ENCODE measurements at regions not wholly inside any gene's neighbourhood (a gene's known extent, or its start where the extent isn't known, plus 50 kb on each side); places are given as distances from the start of the nearest gene placed in this dataset.
"Not testable (repeated sequence)": the region's sequence is repeated elsewhere in the genome, so short reads cannot be mapped to it uniquely, and the experiment has no call there.

GRCh38 chr17:13884347-13884746 is 185.0 kb upstream of the COX10 start:
- H3K27me3 ChIP-seq = no peaks in the 10 kb centered on the region
- no peak for DNase-seq
- no peak overlapping the region for H3K4me3 ChIP-seq
- H3K27ac ChIP-seq = no peak overlapping the region
- WGBS, 2 donors = 84 to 92% methylated on average over 2 of the region's 2 CpGs
- TF ChIP-seq, protein P1, sequence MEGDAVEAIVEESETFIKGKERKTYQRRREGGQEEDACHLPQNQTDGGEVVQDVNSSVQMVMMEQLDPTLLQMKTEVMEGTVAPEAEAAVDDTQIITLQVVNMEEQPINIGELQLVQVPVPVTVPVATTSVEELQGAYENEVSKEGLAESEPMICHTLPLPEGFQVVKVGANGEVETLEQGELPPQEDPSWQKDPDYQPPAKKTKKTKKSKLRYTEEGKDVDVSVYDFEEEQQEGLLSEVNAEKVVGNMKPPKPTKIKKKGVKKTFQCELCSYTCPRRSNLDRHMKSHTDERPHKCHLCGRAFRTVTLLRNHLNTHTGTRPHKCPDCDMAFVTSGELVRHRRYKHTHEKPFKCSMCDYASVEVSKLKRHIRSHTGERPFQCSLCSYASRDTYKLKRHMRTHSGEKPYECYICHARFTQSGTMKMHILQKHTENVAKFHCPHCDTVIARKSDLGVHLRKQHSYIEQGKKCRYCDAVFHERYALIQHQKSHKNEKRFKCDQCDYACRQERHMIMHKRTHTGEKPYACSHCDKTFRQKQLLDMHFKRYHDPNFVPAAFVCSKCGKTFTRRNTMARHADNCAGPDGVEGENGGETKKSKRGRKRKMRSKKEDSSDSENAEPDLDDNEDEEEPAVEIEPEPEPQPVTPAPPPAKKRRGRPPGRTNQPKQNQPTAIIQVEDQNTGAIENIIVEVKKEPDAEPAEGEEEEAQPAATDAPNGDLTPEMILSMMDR (IDR thresholded peaks at IDR 0.05) = no peak
- H3K9me3 ChIP-seq = peaks cover 0 to 14% (median 0%) of the 10 kb centered on the region in 11 donors
- H3K36me3 ChIP-seq = no peaks in the 10 kb centered on the region
- ATAC-seq = no peak
- peaks cover 0 to 26% (median 4%) of the 10 kb centered on the region in 9 donors for H3K4me1 ChIP-seq
- intact Hi-C loops (cut with DNase I) = loop anchor here in 2 of 10 donors (10.0 kb wide), 2 partner anchors 90 to 110 kb away; no protein-coding TSS in a partner anchor

- peaks cover 0 to 26% (median 4%) of the 10 kb centered on the region in 9 donors for H3K4me1 ChIP-seq
- ATAC-seq (peak; percentile 55 to 85 (median 78)), DNase-seq (no peak)
- no peak overlapping the region for H3K4me3 ChIP-seq
- TF ChIP-seq, protein P1 (IDR thresholded peaks at IDR 0.05) = no peak
- WGBS, 2 donors = 51 to 66% methylated on average over 2 of the region's 2 CpGs
- H3K9me3 ChIP-seq = peaks cover 0 to 14% (median 0%) of the 10 kb centered on the region in 11 donors
- H3K36me3 ChIP-seq = no peaks in the 10 kb centered on the region
- intact Hi-C loops (cut with DNase I) = loop anchor here in 2 of 10 donors (10.0 kb wide), 2 partner anchors 91 to 111 kb away; no protein-coding TSS in a partner anchor
- no peaks in the 10 kb centered on the region for H3K27me3 ChIP-seq
- H3K27ac ChIP-seq = peak overlapping the region in 7 of 10 donors; percentile 27 to 71 (median 60)
Observed at GRCh38 chr17:13885550-13885949, 183.8 kb upstream of the COX10 start.

GRCh38 chr17:13885953-13886889 is 183.1 kb upstream of the COX10 start:
- TF ChIP-seq, protein P1 (IDR thresholded peaks at IDR 0.05) = no peak
- intact Hi-C loops (cut with DNase I) = loop anchor here in 2 of 10 donors (10.0 kb wide), 2 partner anchors 91 to 111 kb away; no protein-coding TSS in a partner anchor
- H3K27ac ChIP-seq = peak overlapping the region in 8 of 10 donors; percentile 27 to 71 (median 57)
- peaks cover 0 to 26% (median 4%) of the 10 kb centered on the region in 9 donors for H3K4me1 ChIP-seq
- peaks cover 0 to 14% (median 0%) of the 10 kb centered on the region in 11 donors for H3K9me3 ChIP-seq
- 31 to 43% methylated on average over 6 of the region's 6 CpGs for WGBS, 2 donors
- H3K27me3 ChIP-seq = no peaks in the 10 kb centered on the region
- peak; percentile 37 to 64 for DNase-seq
- ATAC-seq = peak; percentile 86 to 100 (median 98)
- H3K4me3 ChIP-seq = no peak overlapping the region
- no peaks in the 10 kb centered on the region for H3K36me3 ChIP-seq

DNA sequence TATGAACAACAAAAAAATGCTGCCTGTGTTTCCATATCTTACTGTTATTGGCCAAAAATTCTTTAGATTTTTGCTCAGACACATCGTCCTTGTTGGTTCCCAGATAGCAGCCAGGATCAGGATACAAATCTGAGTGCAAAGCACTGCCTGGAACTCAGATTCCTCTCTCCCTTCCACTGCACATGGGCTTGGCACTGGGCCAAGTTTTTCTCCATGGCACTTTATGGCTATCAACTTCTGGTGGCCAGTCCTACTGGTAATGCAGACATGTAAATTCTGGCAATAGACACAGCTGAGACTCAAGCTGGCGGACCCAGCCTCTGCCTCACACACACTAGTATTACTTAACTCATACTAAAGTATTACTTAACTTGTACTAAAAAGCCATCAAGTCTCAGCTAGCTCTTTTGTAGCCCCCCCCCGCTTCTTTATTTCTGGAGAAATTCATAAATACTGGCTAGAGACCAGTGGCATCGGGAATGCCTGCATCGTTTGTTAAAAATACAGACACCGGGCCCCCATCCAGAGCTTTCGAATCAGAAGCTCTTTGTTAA is 181.2 kb upstream of the COX10 start:
- Histone ChIP-seq H3K4me1 (peaks cover 0 to 26% (median 4%) of the 10 kb centered on the region in 9 donors), H3K9me3 (peaks cover 0 to 1% (median 0%) of the 10 kb centered on the region in 11 donors), H3K27me3 (no peaks in the 10 kb centered on the region), H3K36me3 (no peaks in the 10 kb centered on the region), H3K4me3 (no peak overlapping the region), H3K27ac (no peak overlapping the region)
- TF ChIP-seq, protein P1 (IDR thresholded peaks at IDR 0.05) = no peak
- intact Hi-C loops (cut with DNase I) = loop anchor here in 2 of 10 donors (10.0 kb wide), 2 partner anchors 93 to 113 kb away; no protein-coding TSS in a partner anchor
- peak in 1 of 2 donors; percentile 24 for DNase-seq
- 63 to 68% methylated on average over 7 of the region's 7 CpGs for WGBS, 2 donors
- ATAC-seq = peak in 1 of 8 donors; percentile 42

DNA sequence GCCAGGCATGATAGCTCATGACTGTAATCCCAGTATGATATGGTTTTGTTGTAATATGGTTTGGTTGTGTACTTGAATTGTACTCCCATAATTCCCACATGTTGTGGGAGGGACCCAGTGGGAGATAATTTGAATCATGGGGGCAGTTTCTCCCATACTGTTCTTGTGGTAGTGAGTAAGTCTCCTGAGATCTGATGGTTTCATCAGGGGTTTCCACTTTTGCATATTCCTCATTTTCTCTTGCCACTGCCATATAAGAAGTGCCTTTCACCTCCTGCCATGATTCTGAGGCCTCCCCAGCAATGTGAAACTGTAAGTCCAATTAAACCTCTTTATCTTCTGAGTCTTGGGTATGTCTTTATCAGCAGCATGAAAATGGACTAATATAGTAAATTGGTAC is 160.3 kb upstream of the COX10 start:
- H3K27me3 ChIP-seq; H3K4me1 ChIP-seq; ATAC-seq; intact Hi-C loops (cut with DNase I); H3K36me3 ChIP-seq; H3K9me3 ChIP-seq; DNase-seq; H3K27ac ChIP-seq; H3K4me3 ChIP-seq: not testable (repeated sequence)
